Limb (tissue), 2 donors: ENCODE measurements at regions not wholly inside any gene's neighbourhood (a gene's known extent, or its start where the extent isn't known, plus 50 kb on each side); places are given as distances from the start of the nearest gene placed in this dataset.

Experiments
- DNase-seq, 2 donors: peaks; one replicate each; pipeline ENCODE4 v3.0.0-alpha.2; 2016; ENCODE audit errors: extremely low spot score in 2 of 2

- DNase-seq: no peak
Measured at GRCh38 chr2:234677758-234678538, 181.1 kb upstream of the ARL4C start.

- DNase-seq: no peak
Measured at GRCh38 chr2:234676783-234677450, 180.0 kb upstream of the ARL4C start.

- DNase-seq: no peak
Measured at GRCh38 chr2:234676109-234676782, 179.4 kb upstream of the ARL4C start.

GRCh38 chr2:234674781-234675201 lies 177.9 kb upstream of the ARL4C start:
- DNase-seq: no peak

- no peak for DNase-seq
Measured at GRCh38 chr2:234673961-234674759, 177.3 kb upstream of the ARL4C start.

GRCh38 chr2:234673501-234673900 lies 176.6 kb upstream of the ARL4C start:
- DNase-seq: no peak

- no peak for DNase-seq
Measured at GRCh38 chr2:234672498-234673150, 175.7 kb upstream of the ARL4C start.

- DNase-seq: no peak
Measured at GRCh38 chr2:234671716-234672115, 174.8 kb upstream of the ARL4C start.

GRCh38 chr2:234671231-234671630 lies 174.3 kb upstream of the ARL4C start:
- DNase-seq: no peak

- DNase-seq: no peak
Measured at GRCh38 chr2:234670806-234671205, 173.9 kb upstream of the ARL4C start.

GRCh38 chr2:234670052-234670451 lies 173.2 kb upstream of the ARL4C start:
- no peak for DNase-seq

- DNase-seq: no peak
Measured at GRCh38 chr2:234669621-234670020, 172.7 kb upstream of the ARL4C start.

GRCh38 chr2:234669001-234669400 lies 172.1 kb upstream of the ARL4C start:
- no peak for DNase-seq

GRCh38 chr2:234666911-234667310 lies 170.0 kb upstream of the ARL4C start:
- no peak for DNase-seq

GRCh38 chr2:234665304-234665703 lies 168.4 kb upstream of the ARL4C start:
- DNase-seq: no peak

GRCh38 chr2:234661849-234662248 lies 165.0 kb upstream of the ARL4C start:
- no peak for DNase-seq

- DNase-seq: peak in 1 of 2 donors; percentile 70
Measured at GRCh38 chr2:234661175-234661574, 164.3 kb upstream of the ARL4C start.

GRCh38 chr2:234655706-234656105 lies 158.8 kb upstream of the ARL4C start:
- DNase-seq: no peak

- DNase-seq: no peak
Measured at GRCh38 chr2:234650911-234651310, 154.0 kb upstream of the ARL4C start.

- no peak for DNase-seq
Measured at GRCh38 chr2:234649951-234650350, 153.1 kb upstream of the ARL4C start.

- DNase-seq: no peak
Measured at GRCh38 chr2:234643407-234643806, 146.5 kb upstream of the ARL4C start.
